CD4-positive, alpha-beta T cell treated with Interleukin-15 for 1 hour (primary cell): ENCODE measurements at regions not wholly inside any gene's neighbourhood (a gene's known extent, or its start where the extent isn't known, plus 50 kb on each side); places are given as distances from the start of the nearest gene placed in this dataset.

ENCODE experiments used
- DNase-seq: peaks from one replicate; pipeline ENCODE4 v3.0.0-alpha.2; 2020

DNA sequence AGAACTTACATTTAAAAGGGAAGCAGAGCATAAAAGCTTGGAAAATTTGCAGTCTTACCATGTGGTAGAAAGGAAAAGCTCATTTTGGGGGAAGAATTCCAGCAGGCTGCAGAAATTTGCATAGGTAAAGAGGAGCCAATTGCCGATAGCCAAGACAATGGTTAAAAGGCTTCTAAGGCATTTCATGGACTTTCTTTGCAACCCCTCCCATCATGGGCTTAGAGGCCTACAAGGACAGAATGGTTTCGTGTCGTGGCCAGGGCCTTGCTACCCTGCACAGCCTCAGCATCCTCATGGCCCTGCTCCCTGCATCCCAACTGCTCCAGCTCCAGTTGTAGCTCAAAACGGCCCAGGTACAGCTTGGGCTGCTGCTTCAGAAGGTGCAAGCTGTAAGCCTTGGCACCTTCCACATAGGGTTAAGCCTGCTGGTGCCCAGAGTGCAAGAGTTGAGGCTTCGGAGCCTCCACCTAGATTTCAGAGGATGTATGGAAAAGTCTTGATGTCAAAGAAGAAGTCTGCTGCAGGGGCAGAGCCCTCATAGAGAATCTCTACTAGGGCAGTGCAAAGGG is 420.3 kb downstream of the PCDH17 start:
- no peak for DNase-seq

GRCh38 chr13:58056426-58056825 is 424.9 kb downstream of the PCDH17 start:
- DNase-seq, result no peak

DNA sequence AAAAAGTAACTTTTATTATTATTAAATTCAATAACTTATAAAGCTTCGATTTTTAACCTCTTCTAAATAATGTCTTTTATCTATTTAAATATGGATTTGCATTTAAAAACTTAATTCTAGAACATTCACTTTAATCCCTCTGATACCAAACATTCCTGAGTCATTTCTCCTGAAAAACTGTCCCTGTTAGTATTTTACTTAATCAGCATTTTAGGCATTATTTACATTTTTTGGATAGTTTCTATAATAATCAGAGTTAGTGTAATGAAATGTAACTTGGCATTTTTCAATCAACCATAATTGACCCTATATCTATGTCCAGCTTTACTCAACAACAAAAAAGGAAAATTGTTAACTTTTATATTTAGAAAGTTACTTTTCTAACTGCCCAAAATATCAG is 428.1 kb downstream of the PCDH17 start:
- no peak for DNase-seq

DNA sequence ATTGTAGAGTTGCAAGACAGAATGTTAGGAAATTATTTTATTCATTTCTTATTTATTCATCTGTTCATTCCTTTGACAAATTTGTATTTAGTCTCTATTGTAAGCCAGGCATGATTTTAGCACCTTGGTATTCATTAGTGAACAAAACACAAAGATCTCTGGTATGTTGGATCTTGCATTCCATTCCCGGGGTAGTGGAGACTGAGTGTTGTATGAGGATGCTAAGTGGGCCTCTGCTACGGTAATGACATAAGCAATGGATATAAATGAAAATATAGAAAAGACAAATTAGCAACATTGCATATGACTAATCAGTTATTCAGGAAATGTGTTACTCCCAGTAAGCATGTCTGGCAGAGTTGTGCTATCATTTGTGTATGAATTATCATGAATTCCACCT is 449.3 kb downstream of the PCDH17 start:
- DNase-seq, result no peak

DNA sequence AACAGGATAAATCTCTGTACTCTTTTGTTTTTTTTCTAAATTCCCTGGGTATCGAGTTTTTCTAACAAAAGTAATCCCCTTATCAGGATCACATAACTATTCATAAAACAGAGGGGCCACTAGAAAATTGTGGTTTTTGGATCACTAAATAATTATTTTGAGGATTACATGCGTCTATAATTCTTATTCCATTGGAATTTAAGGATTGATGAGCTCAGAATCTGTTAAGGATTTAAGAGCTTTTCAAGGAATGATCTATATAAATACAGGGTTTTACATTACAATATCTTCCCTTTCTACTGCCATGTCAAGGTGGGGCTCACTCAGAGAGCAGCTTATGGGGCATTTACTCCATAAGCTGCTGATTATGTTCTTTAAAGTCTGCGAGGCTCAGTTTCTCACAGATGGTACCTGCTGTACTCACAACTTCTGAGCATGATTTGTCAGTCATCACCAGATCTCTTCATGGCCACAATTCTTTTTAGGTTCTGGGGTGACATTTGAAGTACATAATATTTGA is 449.8 kb downstream of the PCDH17 start:
- no peak for DNase-seq

DNA sequence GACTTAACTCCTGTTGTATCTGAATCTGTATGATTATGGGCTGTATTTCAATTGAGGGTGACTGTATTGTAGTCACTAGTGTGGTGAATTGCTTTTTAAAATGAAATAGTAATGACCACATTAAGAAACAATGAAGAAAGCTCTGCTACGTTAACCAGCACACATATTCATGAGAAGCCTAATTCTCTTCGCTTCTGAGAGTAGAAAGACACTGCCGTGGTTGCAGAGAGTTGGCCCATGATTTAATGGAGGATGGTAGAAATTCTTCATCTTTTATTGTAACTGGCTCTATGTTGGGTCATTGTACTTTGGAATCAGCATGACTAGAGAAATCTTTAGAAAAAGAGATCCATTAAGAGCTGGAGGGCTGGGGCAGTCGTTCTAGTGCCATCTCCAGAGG is 451.5 kb downstream of the PCDH17 start:
- no peak for DNase-seq

DNA sequence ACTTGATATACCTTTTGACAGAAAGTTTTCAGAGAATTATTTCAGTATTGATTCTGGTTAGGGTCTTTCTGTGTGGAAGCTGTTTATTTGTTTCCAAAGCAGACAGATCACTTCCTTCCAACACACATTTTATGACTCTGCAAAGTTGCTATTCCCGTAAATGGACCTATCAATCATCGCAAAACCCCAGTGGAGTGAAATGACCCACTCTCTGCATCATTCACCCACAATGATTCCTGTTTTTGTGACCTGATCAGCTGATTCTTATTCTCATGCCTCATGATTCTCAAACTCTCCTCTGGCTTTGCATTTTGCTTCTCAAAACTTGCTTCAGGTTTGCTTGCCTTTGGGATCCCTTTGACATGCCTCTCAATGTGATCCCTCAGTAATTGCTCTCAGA is 453.7 kb downstream of the PCDH17 start:
- no peak for DNase-seq

DNA sequence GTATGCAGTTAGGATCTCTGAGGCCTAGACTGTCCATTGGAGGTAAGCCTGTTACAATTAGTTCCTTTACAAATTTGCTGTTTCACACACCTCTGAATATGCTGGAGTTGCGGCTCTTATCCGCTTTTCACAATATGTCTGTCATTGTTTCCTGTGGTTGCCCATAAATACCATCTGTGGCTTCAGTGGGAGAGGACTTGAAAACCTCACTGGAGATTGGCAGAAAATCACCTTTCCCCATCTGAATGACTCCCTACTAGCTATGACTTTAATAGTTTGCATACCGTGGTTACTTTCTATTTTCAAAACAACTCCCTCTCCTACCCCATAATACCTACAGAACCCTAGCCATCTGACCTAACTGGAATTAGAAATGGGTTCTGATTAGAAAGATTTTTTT is 454.3 kb downstream of the PCDH17 start:
- no peak for DNase-seq

- DNase-seq, result no peak
Measured at GRCh38 chr13:58087566-58087965, 456.0 kb downstream of the PCDH17 start.

GRCh38 chr13:58093394-58093793 is 461.9 kb downstream of the PCDH17 start:
- DNase-seq, result no peak

- no peak for DNase-seq
Measured at GRCh38 chr13:58097831-58098230, 466.3 kb downstream of the PCDH17 start.

- no peak for DNase-seq
Measured at GRCh38 chr13:58119351-58119750, 487.8 kb downstream of the PCDH17 start.

GRCh38 chr13:58119804-58120203 is 488.3 kb downstream of the PCDH17 start:
- DNase-seq, result no peak

GRCh38 chr13:58126496-58126895 is 495.0 kb downstream of the PCDH17 start:
- DNase-seq, result no peak

GRCh38 chr13:58134012-58134411 is 502.5 kb downstream of the PCDH17 start:
- DNase-seq, result no peak

GRCh38 chr13:58134525-58134924 is 503.0 kb downstream of the PCDH17 start:
- no peak for DNase-seq

GRCh38 chr13:58142952-58143351 is 511.4 kb downstream of the PCDH17 start:
- no peak for DNase-seq

DNA sequence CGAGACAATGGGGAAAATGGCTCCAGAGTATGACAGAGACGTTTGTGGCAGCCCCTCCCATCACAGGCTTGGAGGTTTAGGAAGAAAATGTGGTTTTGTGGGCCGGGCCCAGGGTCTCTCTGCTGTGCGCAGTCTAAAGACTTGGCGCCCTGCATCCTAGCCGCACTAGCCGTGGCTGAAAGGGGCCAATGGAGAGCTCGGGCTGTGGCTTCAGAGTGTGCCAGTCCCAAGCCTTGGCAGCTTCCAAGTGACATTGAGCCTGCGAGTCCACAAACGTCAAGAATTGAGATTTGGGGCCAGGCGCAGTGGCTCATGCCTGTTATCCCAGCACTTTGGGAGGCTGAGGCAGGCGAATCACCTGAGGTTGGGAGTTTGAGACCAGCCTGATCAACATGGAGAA is 513.1 kb downstream of the PCDH17 start:
- DNase-seq, result no peak

DNA sequence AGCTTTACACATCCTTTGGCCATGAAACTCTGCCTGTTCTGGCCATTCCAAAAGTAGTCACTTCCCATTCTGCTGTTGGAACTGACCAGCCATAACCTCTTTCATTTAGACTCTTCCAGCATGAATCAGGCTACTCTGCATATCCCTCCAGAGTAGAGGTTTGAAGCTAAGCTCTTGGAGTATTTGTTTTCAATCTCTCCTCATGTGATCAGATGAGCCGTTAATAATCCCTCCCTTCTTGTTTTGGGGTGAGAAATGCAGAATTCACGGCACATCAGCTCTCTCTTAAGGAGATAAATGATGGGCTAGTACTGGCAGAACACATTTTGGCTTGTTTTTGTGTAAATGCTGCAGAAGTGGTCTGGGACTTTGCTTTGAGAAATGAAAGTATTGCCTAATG is 519.9 kb downstream of the PCDH17 start:
- DNase-seq, result no peak

GRCh38 chr13:58160980-58161379 is 529.4 kb downstream of the PCDH17 start:
- no peak for DNase-seq

- no peak for DNase-seq
Measured at GRCh38 chr13:58165617-58166016, 534.1 kb downstream of the PCDH17 start.

DNA sequence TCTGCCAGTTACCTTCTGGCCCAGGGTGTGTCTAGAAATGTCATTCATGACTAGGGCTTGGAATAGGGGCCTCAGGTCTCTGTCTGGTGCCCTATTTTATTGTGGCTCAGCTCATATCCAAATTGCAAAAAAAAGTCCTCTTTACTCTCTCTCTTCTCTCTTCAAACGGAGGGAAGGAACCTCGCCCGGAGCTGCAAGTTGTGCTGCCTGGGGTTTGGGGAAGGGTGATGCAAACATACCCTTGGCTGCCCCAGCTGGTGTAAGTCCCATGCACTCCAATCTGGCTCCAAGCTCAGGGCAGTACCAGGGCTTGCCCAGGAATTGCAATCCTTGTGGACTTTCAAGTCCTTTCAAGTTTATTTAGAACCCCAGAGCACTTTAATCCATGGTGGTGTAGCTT is 549.6 kb downstream of the PCDH17 start:
- DNase-seq, result no peak

DNA sequence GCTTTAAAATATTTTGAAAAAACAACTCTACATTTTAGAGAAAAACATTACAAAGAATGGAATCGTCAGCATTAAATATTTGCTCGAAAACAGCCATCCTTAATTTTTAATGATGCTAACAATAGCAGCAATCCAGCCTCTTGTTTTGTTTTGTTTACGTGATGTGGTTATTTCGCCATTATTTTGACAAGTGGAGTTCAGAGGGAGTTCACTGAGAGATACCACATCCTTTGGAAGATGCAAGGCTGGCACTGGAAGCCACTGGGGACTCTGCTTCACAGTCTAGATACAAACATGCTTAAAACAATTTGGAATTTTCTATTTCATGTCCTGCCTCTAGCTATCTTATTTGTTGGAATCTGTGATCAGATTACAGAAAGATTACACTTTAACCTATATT is 556.3 kb downstream of the PCDH17 start:
- DNase-seq, result no peak

DNA sequence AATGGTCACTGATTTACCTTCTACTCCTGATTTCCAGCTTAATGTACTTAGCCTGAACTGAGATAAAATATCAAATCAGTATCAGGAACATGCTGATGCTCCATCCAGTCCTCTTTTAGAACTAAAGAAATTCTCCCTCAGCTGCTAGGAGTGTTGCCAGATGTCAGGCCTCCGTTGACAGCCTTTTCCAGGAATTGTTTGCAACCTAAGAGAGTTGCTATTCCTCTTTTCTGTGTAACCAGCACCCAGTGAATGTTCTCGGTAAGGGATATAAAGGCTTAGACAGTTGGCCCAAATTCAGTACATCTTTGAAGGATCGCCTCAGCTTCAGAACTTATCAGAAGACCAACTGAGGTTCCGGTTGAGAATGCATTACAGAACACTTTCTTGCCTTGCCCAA is 559.0 kb downstream of the PCDH17 start:
- DNase-seq, result no peak

- no peak for DNase-seq
Measured at GRCh38 chr13:58191754-58192153, 560.2 kb downstream of the PCDH17 start.

- no peak for DNase-seq
Measured at GRCh38 chr13:58202099-58202498, 570.6 kb downstream of the PCDH17 start.
